Liver (tissue), 8 donors: ENCODE measurements at regions not wholly inside any gene's neighbourhood (a gene's known extent, or its start where the extent isn't known, plus 50 kb on each side); places are given as distances from the start of the nearest gene placed in this dataset.

Experiments
- DNase-seq: peaks from one replicate; pipeline ENCODE4 v3.0.0-alpha.2; 2017; ENCODE audit warnings: low spot score
- H3K27ac ChIP-seq, 2 donors: one replicate each; pipeline ENCODE4 v1.7.0; 2013; ENCODE audit warnings: inconsistent platforms in 2 of 2, low read length in 2 of 2, control low read depth in 1 of 2, low read depth in 1 of 2, mild to moderate bottlenecking in 1 of 2
- H3K27me3 ChIP-seq, 4 donors: one replicate each; pipeline versions ENCODE4 v1.6.1 to v1.7.0; 2013; ENCODE audit warnings: low read length in 3 of 4, inconsistent platforms in 1 of 4, mild to moderate bottlenecking in 1 of 4, moderate library complexity in 1 of 4; ENCODE audit not compliant: control insufficient read depth in 4 of 4, insufficient read depth in 4 of 4
- H3K36me3 ChIP-seq, 4 donors: one replicate each; pipeline versions ENCODE4 v1.6.1 to v1.7.0; 2013; ENCODE audit warnings: low read length in 3 of 4, mild to moderate bottlenecking in 3 of 4, low read depth in 1 of 4, moderate library complexity in 1 of 4; ENCODE audit not compliant: control insufficient read depth in 4 of 4, insufficient read depth in 3 of 4
- H3K4me1 ChIP-seq, 4 donors: one replicate each; pipeline versions ENCODE4 v1.6.1 to v1.7.0; 2013; ENCODE audit warnings: low read length in 3 of 4, mild to moderate bottlenecking in 3 of 4, moderate library complexity in 1 of 4; ENCODE audit not compliant: control insufficient read depth in 4 of 4, insufficient read depth in 4 of 4
- H3K4me3 ChIP-seq, 3 donors: one replicate each; pipeline versions ENCODE4 v1.6.1 to v1.7.0; 2013; ENCODE audit warnings: low read length in 3 of 3, control low read depth in 1 of 3, low read depth in 1 of 3, mild to moderate bottlenecking in 1 of 3
- H3K9ac ChIP-seq, 2 donors: one replicate each; pipeline ENCODE4 v1.7.0; 2013; ENCODE audit warnings: low read length in 2 of 2, mild to moderate bottlenecking in 2 of 2, moderate library complexity in 2 of 2, control low read depth in 1 of 2, low read depth in 1 of 2
- H3K9me3 ChIP-seq, 4 donors: one replicate each; pipeline versions ENCODE4 v1.6.1 to v1.7.0; 2013; ENCODE audit warnings: low read length in 3 of 4; ENCODE audit not compliant: control insufficient read depth in 4 of 4
- EGR1 ChIP-seq, 2 donors: IDR thresholded peaks; 2 replicates each; pipeline ENCODE4 v1.6.1; 2016 to 2018; ENCODE audit warnings: antibody characterized with exemption in 2 of 2, low read depth in 2 of 2
- FOXA2 ChIP-seq: IDR thresholded peaks from 2 replicates; pipeline ENCODE4 v1.6.1; 2016; ENCODE audit warnings: antibody characterized with exemption
- GABPA ChIP-seq, 2 donors: IDR thresholded peaks in 1 of 2; conservative IDR thresholded peaks in 1 of 2; 2 replicates each; pipeline ENCODE4 v1.6.1; 2016; ENCODE audit warnings: antibody characterized with exemption in 2 of 2, mild to moderate bottlenecking in 1 of 2, moderate library complexity in 1 of 2
- HNF4A ChIP-seq, 2 donors: conservative IDR thresholded peaks; 2 replicates each; pipeline ENCODE4 v1.6.1; 2016; ENCODE audit warnings: antibody characterized with exemption in 2 of 2, mild to moderate bottlenecking in 2 of 2
- HNF4G ChIP-seq: IDR thresholded peaks from 2 replicates; pipeline ENCODE4 v1.6.1; 2016; ENCODE audit warnings: antibody characterized with exemption
- JUND ChIP-seq, 2 donors: IDR thresholded peaks; 2 replicates each; pipeline ENCODE4 v1.6.1; 2016; ENCODE audit warnings: antibody characterized with exemption in 2 of 2
- NR2F2 ChIP-seq: IDR thresholded peaks from 2 replicates; pipeline ENCODE4 v1.6.1; 2016; ENCODE audit warnings: antibody characterized with exemption
- RAD21 ChIP-seq, 2 donors: IDR thresholded peaks; 2 replicates each; pipeline ENCODE4 v1.6.1; 2016; ENCODE audit warnings: antibody characterized with exemption in 2 of 2, mild to moderate bottlenecking in 2 of 2
- SP1 ChIP-seq: IDR thresholded peaks from 2 replicates; pipeline ENCODE4 v1.6.1; 2018; ENCODE audit warnings: antibody characterized with exemption, mild to moderate bottlenecking
- TAF1 ChIP-seq: conservative IDR thresholded peaks from 2 replicates; pipeline ENCODE4 v1.6.1; 2016; ENCODE audit warnings: antibody characterized with exemption, mild to moderate bottlenecking
- YY1 ChIP-seq: IDR thresholded peaks from 2 replicates; pipeline ENCODE4 v1.6.1; 2016; ENCODE audit warnings: antibody characterized with exemption, mild to moderate bottlenecking
- WGBS: extraction: QIAGEN DNeasy Blood & Tissue Kit; methylation state at CpG from one replicate; pipeline ENCODE4 v1.1.7; 2013; 5-methylcytosine and 5-hydroxymethylcytosine counted together
- TF ChIP-seq, protein P1 (sequence below): IDR thresholded peaks from 2 replicates; pipeline ENCODE4 v1.6.1; 2016; ENCODE audit warnings: antibody characterized with exemption
- TF ChIP-seq, protein P2 (sequence below): fragments of 150-350 bp; IDR thresholded peaks from 2 replicates; pipeline ENCODE4 v1.5.1; 2017; ENCODE audit warnings: improper control_type of control experiment, low read depth, low read length; ENCODE audit not compliant: missing input control
- TF ChIP-seq, protein P3 (sequence below): IDR thresholded peaks from 2 replicates; pipeline ENCODE4 v1.6.1; 2016; ENCODE audit warnings: antibody characterized with exemption
- TF ChIP-seq, protein P4 (sequence below): IDR thresholded peaks from 2 replicates; pipeline ENCODE4 v1.6.1; 2016; ENCODE audit warnings: antibody characterized with exemption
- donor health status: healthy.
- donor health status: healthy.
- donor health status: healthy.
- donor health status: healthy.
- donor health status: healthy.

DNA sequence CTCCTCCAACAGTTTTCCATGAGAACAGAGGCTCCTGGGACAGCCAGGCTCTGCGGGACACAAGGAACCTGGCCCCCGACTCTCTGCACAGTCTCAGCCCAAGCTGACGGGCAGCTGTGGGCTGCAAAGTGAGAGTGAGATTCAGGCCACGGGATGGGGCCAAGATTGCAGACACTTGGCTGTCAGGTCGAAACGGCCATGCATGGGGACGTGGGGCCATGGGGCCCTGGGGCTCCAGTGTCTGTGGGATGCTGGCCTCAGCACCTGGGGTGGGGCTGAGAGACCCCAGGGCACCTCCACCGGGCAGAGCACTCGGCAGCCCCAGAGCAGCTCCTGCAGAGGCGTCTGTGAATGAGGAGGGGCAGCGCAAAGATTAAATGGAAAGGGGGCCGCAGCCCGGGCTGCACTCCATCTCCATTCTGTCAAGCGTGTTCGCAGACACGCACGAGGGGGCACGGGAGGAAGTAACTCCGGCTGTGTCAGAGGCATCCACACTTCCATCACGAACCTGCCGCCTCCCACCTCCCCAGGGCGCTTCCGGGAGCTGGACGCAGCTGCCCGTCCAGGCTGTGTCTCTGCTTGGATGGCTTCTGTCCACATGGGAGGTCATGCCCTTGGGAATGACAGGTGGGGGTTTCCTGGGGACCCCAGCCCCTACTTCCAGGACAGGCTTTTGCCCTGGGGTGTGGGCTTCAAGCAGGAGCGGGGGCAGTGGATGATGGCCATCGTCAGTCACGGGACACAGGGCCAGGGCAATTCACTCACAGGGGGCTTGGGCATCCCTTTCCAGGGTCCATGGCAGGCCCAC, 82.8 kb upstream of the NKX1-1 start:
- Histone ChIP-seq H3K4me3 (no peak overlapping the region), H3K27me3 (peaks cover 0 to 3% (median 0%) of the 10 kb centered on the region in 4 donors), H3K9ac (no peak overlapping the region), H3K27ac (no peak overlapping the region), H3K4me1 (no peaks in the 10 kb centered on the region), H3K9me3 (peaks cover 2 to 19% (median 8%) of the 10 kb centered on the region in 4 donors), H3K36me3 (no peaks in the 10 kb centered on the region)
- DNase-seq = no peak
- 73% methylated on average over 28 of the region's 28 CpGs for WGBS
- TF ChIP-seq SP1 = no peak

DNA sequence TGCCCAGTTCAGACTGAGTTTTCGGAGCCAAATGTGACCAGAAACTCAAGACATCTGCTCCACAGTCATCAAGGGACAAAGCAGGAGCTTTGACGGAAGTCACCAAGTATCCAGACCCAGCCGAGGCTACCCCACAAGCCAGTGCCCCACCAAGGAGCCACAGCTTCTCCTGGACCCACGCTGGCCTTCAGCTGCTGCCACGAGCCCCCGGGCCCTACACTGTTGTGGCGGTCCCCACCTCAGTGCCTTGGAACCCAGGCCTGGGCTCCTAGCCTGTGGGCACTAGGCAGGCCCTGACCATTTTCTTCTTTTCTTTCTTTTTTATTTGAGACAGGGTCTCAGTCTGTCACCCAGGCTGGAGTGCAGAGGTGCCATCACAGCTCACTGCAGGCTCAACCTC, 82.1 kb upstream of the NKX1-1 start:
- TF ChIP-seq TAF1 (no peak), JUND (IDR thresholded peaks at IDR 0.05) (no peak), YY1 (no peak), NR2F2 (no peak)
- TF ChIP-seq, protein P1, sequence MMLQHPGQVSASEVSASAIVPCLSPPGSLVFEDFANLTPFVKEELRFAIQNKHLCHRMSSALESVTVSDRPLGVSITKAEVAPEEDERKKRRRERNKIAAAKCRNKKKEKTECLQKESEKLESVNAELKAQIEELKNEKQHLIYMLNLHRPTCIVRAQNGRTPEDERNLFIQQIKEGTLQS = no peak
- TF ChIP-seq, protein P2, sequence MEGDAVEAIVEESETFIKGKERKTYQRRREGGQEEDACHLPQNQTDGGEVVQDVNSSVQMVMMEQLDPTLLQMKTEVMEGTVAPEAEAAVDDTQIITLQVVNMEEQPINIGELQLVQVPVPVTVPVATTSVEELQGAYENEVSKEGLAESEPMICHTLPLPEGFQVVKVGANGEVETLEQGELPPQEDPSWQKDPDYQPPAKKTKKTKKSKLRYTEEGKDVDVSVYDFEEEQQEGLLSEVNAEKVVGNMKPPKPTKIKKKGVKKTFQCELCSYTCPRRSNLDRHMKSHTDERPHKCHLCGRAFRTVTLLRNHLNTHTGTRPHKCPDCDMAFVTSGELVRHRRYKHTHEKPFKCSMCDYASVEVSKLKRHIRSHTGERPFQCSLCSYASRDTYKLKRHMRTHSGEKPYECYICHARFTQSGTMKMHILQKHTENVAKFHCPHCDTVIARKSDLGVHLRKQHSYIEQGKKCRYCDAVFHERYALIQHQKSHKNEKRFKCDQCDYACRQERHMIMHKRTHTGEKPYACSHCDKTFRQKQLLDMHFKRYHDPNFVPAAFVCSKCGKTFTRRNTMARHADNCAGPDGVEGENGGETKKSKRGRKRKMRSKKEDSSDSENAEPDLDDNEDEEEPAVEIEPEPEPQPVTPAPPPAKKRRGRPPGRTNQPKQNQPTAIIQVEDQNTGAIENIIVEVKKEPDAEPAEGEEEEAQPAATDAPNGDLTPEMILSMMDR = no peak
- H3K27ac ChIP-seq = no peak overlapping the region
- H3K9me3 ChIP-seq = peaks cover 2 to 19% (median 8%) of the 10 kb centered on the region in 4 donors
- H3K36me3 ChIP-seq = no peaks in the 10 kb centered on the region
- DNase-seq = no peak
- no peak overlapping the region for H3K4me3 ChIP-seq
- H3K4me1 ChIP-seq = no peaks in the 10 kb centered on the region
- peaks cover 0 to 3% (median 0%) of the 10 kb centered on the region in 4 donors for H3K27me3 ChIP-seq
- no peak overlapping the region for H3K9ac ChIP-seq
- 81% methylated on average over 7 of the region's 7 CpGs for WGBS

DNA sequence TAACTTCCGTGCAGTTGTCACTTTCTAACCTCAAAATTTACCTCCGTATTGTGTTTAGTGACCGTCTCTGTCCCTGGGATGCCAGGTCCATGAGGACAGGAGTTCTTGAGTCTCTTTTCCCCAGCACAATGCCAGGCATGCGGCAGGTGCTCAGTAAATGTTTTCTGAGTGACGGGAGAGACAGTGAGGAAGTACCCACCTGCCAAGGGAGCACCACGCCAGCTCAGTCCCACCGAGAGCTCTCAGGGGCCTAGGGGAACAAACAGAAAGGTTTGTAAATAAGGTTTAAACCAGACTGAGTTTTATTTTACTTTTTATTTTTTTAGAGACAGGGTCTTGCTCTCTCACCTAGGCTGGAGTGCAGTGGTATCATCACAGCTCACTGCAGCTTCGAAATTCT, 81.5 kb upstream of the NKX1-1 start:
- Histone ChIP-seq H3K4me1 (no peaks in the 10 kb centered on the region), H3K27ac (no peak overlapping the region), H3K9me3 (peaks cover 2 to 19% (median 8%) of the 10 kb centered on the region in 4 donors), H3K9ac (no peak overlapping the region), H3K27me3 (peaks cover 0 to 3% (median 0%) of the 10 kb centered on the region in 4 donors), H3K36me3 (no peaks in the 10 kb centered on the region), H3K4me3 (no peak overlapping the region)
- 71% methylated on average over 8 of the region's 8 CpGs for WGBS
- DNase-seq = no peak
- TF ChIP-seq FOXA2 (no peak), SP1 (no peak), HNF4G (no peak), GABPA (IDR thresholded peaks at IDR 0.05 in 1 of 2, conservative IDR thresholded peaks at IDR 0.05 in 1 of 2) (no peak), EGR1 (IDR thresholded peaks at IDR 0.05; ENCODE audit: low read depth in 2 of 2) (no peak), HNF4A (conservative IDR thresholded peaks at IDR 0.05) (no peak), NR2F2 (no peak), JUND (IDR thresholded peaks at IDR 0.05) (no peak), RAD21 (IDR thresholded peaks at IDR 0.05) (no peak), TAF1 (no peak)
- TF ChIP-seq, protein P3, sequence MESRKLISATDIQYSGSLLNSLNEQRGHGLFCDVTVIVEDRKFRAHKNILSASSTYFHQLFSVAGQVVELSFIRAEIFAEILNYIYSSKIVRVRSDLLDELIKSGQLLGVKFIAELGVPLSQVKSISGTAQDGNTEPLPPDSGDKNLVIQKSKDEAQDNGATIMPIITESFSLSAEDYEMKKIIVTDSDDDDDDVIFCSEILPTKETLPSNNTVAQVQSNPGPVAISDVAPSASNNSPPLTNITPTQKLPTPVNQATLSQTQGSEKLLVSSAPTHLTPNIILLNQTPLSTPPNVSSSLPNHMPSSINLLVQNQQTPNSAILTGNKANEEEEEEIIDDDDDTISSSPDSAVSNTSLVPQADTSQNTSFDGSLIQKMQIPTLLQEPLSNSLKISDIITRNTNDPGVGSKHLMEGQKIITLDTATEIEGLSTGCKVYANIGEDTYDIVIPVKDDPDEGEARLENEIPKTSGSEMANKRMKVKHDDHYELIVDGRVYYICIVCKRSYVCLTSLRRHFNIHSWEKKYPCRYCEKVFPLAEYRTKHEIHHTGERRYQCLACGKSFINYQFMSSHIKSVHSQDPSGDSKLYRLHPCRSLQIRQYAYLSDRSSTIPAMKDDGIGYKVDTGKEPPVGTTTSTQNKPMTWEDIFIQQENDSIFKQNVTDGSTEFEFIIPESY = no peak
- TF ChIP-seq, protein P1 = no peak
- TF ChIP-seq, protein P4, sequence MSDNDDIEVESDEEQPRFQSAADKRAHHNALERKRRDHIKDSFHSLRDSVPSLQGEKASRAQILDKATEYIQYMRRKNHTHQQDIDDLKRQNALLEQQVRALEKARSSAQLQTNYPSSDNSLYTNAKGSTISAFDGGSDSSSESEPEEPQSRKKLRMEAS = no peak
- TF ChIP-seq, protein P2 = no peak
